GM06990 (cell line): ENCODE measurements at regions not wholly inside any gene's neighbourhood (a gene's known extent, or its start where the extent isn't known, plus 50 kb on each side); places are given as distances from the start of the nearest gene placed in this dataset.

ENCODE experiments used
- DNase-seq: peaks from one replicate; pipeline ENCODE4 v3.0.0-alpha.2; 2011; ENCODE audit not compliant: insufficient read length; ENCODE audit errors: extremely low read depth
- H3K27me3 ChIP-seq: replicated peaks from 2 replicates; pipeline ENCODE4 v1.6.0; 2011; ENCODE audit warnings: low read length; ENCODE audit not compliant: control insufficient read depth, insufficient read depth
- H3K36me3 ChIP-seq: 2 replicates; pipeline ENCODE4 v1.5.1; 2011; ENCODE audit warnings: low read length; ENCODE audit not compliant: control insufficient read depth, insufficient read depth
- H3K4me3 ChIP-seq: replicated peaks from 2 replicates; pipeline ENCODE4 v1.5.1; 2011; ENCODE audit warnings: low read depth, mild to moderate bottlenecking, control low read depth, low read length
- TF ChIP-seq, protein P1 (sequence below): IDR thresholded peaks from 2 replicates; pipeline ENCODE4 v1.5.1; 2011; ENCODE audit warnings: low read length, control low read depth, mild to moderate bottlenecking, inconsistent platforms; ENCODE audit not compliant: insufficient read depth, poor library complexity, severe bottlenecking

DNA sequence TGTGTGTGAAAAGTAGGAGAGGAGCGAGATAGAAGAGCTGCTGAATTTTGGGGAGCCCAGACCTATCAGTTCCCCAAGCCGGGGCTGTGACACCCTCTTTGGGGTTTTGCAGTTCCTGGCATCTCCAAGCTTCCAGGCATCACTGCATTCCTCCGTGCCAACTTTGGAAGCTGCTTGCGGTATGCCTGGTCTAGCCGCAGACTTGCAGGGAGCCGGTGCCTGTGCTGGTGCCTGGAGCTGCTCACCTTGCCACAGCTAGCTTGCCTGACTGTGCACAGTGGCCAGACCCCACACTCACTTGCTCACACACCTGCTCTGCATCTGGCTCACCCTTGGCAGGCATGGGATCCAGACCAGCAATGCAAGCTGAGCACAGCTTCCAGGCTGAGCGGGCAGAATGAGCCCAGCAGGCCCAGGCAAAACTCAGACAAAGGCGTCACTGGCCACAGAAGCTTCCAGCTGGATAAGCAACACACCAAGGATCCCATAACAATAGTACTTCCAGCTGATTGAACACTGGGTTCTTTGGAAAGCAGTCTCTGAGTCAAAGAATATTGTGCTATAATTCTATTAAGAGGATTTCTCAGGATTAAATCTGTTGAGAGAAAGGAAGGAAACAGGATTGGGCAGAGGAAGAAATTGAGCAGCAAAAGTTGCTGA lies 390.9 kb downstream of the TEX13C start:
- H3K27me3 ChIP-seq, result no peaks in the 10 kb centered on the region
- DNase-seq, result no peak
- H3K36me3 ChIP-seq, result no peaks in the 10 kb centered on the region
- TF ChIP-seq, protein P1, sequence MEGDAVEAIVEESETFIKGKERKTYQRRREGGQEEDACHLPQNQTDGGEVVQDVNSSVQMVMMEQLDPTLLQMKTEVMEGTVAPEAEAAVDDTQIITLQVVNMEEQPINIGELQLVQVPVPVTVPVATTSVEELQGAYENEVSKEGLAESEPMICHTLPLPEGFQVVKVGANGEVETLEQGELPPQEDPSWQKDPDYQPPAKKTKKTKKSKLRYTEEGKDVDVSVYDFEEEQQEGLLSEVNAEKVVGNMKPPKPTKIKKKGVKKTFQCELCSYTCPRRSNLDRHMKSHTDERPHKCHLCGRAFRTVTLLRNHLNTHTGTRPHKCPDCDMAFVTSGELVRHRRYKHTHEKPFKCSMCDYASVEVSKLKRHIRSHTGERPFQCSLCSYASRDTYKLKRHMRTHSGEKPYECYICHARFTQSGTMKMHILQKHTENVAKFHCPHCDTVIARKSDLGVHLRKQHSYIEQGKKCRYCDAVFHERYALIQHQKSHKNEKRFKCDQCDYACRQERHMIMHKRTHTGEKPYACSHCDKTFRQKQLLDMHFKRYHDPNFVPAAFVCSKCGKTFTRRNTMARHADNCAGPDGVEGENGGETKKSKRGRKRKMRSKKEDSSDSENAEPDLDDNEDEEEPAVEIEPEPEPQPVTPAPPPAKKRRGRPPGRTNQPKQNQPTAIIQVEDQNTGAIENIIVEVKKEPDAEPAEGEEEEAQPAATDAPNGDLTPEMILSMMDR, result no peak
- H3K4me3 ChIP-seq, result no peak overlapping the region

DNA sequence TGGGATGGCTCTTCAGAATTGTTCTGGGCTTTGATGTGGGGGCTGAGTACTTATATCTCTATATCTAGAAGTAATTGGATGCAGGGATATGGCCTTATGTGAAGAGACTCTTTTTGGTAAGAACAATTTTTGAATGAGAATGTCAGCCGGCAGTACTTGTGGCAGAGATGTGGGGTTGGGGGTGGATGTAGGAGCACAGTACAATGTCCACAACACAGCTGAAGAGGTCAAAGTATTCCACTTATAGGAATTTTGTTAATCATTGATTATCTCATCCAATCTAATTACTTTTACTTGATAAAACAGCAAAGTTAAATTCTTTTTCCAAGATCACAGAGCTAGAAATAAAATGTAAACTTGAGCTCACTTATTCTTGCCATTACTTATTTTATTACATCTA lies 391.4 kb downstream of the TEX13C start:
- H3K36me3 ChIP-seq, result no peaks in the 10 kb centered on the region
- H3K4me3 ChIP-seq, result no peak overlapping the region
- H3K27me3 ChIP-seq, result no peaks in the 10 kb centered on the region
- TF ChIP-seq, protein P1, result no peak
- no peak for DNase-seq

DNA sequence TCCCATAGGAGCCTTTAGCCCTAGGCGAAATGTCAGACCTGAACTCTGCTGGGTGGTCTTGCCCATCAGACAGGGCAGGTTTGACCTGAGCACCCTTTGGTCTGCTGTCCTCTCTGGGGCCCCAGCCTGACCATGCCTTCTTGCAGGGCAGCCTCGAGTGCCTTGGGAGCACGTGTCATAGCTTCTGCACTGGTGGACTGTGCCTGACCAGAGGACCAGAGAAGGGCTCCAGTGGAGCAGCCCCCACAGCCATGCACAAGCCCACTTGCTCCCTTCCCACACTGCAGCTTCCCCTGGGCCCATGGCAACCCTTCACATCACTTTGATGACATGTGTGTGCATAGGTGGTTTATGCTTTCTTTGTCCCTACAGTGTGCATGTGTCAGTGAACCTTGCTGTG lies 394.0 kb downstream of the TEX13C start:
- Histone ChIP-seq H3K4me3 (no peak overlapping the region), H3K36me3 (no peaks in the 10 kb centered on the region), H3K27me3 (no peaks in the 10 kb centered on the region)
- DNase-seq, result no peak
- TF ChIP-seq, protein P1, result no peak

DNA sequence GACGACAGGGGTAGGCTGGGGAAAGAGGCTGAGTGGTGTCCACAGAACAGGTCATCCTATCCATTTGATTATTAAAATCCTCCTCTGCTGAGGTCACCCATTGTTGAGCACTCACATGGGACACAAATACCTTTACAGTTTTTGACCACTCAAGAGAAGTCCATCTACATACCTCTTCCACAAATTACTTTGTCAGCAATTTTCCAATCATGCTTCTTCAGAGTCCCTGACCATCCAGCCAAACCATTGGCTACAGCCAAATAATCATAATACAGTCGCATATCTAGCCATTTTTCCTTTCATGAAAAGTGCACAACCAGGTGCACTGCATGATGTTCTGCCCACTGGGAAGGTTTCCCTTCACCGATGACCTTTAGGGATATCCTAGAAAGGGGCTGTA lies 407.4 kb downstream of the TEX13C start:
- DNase-seq, result no peak
- TF ChIP-seq, protein P1, result no peak
- Histone ChIP-seq H3K4me3 (no peak overlapping the region), H3K27me3 (no peaks in the 10 kb centered on the region), H3K36me3 (no peaks in the 10 kb centered on the region)

DNA sequence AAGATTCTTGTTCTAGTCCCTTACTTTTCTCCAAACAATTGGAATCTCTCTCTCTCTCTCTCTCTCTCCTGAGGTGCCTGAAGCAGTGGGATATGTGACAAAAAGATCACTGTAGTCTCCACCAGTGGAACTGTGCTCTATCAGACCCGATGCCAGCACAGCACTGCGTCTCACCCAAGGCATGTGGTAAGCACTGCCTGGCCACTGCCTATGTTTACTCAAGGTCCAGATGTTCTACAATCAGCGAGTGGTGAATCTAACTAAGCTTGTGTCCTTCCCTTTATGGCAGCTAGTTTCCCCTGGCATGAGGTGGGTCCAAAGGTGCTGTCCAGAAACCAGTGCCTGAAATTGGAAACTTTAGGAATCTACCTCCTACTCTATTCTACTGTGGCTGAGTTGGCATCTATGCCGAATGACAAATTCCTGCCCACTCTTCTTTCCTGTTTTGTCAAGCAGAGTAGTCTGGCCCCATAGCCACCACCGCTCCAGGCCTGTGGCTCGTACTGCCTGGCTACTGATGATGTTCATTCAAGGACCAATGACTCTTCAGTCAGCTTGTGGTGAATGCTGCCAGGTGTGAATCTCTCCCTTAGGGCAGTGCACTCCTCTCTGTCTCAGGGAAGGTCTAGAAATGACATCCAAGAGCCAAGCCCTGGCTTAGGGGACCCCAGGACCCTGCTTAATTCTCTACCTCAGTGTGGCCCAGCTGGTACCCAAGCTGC lies 416.5 kb downstream of the TEX13C start:
- Histone ChIP-seq H3K27me3 (no peaks in the 10 kb centered on the region), H3K36me3 (no peaks in the 10 kb centered on the region), H3K4me3 (no peak overlapping the region)
- DNase-seq, result no peak
- TF ChIP-seq, protein P1, result no peak

DNA sequence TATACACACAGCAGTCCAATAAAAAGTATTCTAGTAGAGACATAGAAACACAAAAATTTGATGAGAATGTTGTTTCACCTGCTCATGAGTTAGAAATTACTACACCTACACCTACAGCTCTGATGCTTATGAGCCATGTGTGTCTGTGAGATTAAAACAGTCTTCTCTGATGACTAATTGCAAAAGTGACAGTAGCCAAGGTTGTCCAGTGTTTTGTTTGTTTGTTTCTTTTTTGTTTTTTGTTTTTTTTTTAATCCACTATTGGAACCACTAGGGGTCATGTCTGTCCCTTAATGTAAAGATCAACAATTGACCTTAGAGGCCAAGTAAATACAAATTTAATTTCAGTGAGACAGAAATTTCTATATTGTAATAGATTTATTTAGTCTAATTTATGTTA lies 423.1 kb downstream of the TEX13C start:
- no peaks in the 10 kb centered on the region for H3K27me3 ChIP-seq
- TF ChIP-seq, protein P1, result no peak
- no peak overlapping the region for H3K4me3 ChIP-seq
- no peak for DNase-seq
- H3K36me3 ChIP-seq, result no peaks in the 10 kb centered on the region
